Endothelial cell (in vitro differentiated cells): ENCODE measurements at regions not wholly inside any gene's neighbourhood (a gene's known extent, or its start where the extent isn't known, plus 50 kb on each side); places are given as distances from the start of the nearest gene placed in this dataset.

Experiments
- DNase-seq: peaks from one replicate; pipeline ENCODE4 v3.0.0; 2021; ENCODE audit warnings: low spot score
- H3K27ac Mint-ChIP-seq: one replicate; pipeline ENCODE4 v1.8.0; 2021; ENCODE audit warnings: mixed read lengths, inconsistent platforms; ENCODE audit not compliant: unreplicated experiment
- H3K27me3 Mint-ChIP-seq: one replicate; pipeline ENCODE4 v1.8.0; 2021; ENCODE audit warnings: mild to moderate bottlenecking, moderate library complexity, mixed read lengths, inconsistent platforms; ENCODE audit not compliant: unreplicated experiment
- H3K36me3 Mint-ChIP-seq: one replicate; pipeline ENCODE4 v1.8.0; 2021; ENCODE audit warnings: mild to moderate bottlenecking, low read depth, mixed read lengths, inconsistent platforms; ENCODE audit not compliant: unreplicated experiment
- H3K4me1 Mint-ChIP-seq: one replicate; pipeline ENCODE4 v1.8.0; 2021; ENCODE audit warnings: mild to moderate bottlenecking, mixed read lengths, inconsistent platforms; ENCODE audit not compliant: unreplicated experiment
- H3K4me3 Mint-ChIP-seq: one replicate; pipeline ENCODE4 v1.8.0; 2021; ENCODE audit warnings: mild to moderate bottlenecking, mixed read lengths, inconsistent platforms; ENCODE audit not compliant: unreplicated experiment
- H3K9me3 Mint-ChIP-seq: one replicate; pipeline ENCODE4 v1.8.0; 2021; ENCODE audit warnings: mixed read lengths, inconsistent platforms; ENCODE audit not compliant: unreplicated experiment
- TF ChIP-seq, protein P1 (sequence below): fragments of 200-600 bp; sonication (generic); IDR thresholded peaks from one replicate; pipeline ENCODE4 v1.5.0; 2021; ENCODE audit warnings: antibody characterized with exemption; ENCODE audit not compliant: unreplicated experiment

DNA sequence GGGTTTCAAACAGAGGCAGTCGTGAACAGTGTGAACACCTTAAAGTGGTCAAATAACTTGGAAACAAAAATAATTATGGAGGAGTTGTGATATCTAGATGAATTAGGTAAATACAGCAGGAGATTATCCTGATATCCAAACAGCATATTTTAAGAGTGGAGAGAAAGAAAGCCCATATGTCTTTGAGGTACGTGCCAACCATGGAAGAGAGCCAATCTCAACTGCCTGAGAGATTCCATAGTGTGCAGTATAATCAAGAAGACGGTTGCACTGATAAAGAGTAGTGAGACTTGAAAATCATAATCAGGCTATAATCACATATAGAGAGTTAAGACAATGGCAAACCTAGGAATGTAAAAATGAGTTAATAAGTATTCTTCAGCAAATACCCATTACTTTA lies 472.8 kb upstream of the SLITRK5 start:
- no peak for DNase-seq
- Mint-ChIP-seq H3K36me3 (no peaks in the 10 kb centered on the region), H3K27ac (no peak overlapping the region), H3K27me3 (no peaks in the 10 kb centered on the region), H3K4me3 (no peak overlapping the region), H3K4me1 (no peaks in the 10 kb centered on the region), H3K9me3 (no peaks in the 10 kb centered on the region)
- TF ChIP-seq, protein P1, sequence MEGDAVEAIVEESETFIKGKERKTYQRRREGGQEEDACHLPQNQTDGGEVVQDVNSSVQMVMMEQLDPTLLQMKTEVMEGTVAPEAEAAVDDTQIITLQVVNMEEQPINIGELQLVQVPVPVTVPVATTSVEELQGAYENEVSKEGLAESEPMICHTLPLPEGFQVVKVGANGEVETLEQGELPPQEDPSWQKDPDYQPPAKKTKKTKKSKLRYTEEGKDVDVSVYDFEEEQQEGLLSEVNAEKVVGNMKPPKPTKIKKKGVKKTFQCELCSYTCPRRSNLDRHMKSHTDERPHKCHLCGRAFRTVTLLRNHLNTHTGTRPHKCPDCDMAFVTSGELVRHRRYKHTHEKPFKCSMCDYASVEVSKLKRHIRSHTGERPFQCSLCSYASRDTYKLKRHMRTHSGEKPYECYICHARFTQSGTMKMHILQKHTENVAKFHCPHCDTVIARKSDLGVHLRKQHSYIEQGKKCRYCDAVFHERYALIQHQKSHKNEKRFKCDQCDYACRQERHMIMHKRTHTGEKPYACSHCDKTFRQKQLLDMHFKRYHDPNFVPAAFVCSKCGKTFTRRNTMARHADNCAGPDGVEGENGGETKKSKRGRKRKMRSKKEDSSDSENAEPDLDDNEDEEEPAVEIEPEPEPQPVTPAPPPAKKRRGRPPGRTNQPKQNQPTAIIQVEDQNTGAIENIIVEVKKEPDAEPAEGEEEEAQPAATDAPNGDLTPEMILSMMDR = no peak

DNA sequence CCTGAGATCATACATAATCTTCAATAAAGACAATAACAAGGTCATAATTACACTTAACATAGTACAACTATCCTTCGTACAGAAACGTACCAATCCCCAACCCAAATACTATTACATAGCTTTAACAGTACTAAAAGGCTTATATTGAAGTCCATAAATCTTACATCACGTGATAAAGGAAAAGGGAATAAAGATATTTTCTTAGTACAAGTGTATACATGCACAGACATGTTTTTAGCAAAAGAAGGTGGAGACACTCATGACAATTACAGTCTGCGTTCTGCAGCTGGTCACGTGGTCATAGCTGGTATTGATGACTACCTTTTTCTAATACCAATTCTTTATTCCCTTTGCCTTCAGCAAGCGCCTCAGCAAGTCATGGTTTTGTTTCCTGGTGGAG lies 464.5 kb upstream of the SLITRK5 start:
- H3K27me3 Mint-ChIP-seq = no peaks in the 10 kb centered on the region
- no peak overlapping the region for H3K27ac Mint-ChIP-seq
- no peaks in the 10 kb centered on the region for H3K4me1 Mint-ChIP-seq
- DNase-seq = no peak
- TF ChIP-seq, protein P1 = no peak
- no peaks in the 10 kb centered on the region for H3K9me3 Mint-ChIP-seq
- no peaks in the 10 kb centered on the region for H3K36me3 Mint-ChIP-seq
- H3K4me3 Mint-ChIP-seq = no peak overlapping the region

DNA sequence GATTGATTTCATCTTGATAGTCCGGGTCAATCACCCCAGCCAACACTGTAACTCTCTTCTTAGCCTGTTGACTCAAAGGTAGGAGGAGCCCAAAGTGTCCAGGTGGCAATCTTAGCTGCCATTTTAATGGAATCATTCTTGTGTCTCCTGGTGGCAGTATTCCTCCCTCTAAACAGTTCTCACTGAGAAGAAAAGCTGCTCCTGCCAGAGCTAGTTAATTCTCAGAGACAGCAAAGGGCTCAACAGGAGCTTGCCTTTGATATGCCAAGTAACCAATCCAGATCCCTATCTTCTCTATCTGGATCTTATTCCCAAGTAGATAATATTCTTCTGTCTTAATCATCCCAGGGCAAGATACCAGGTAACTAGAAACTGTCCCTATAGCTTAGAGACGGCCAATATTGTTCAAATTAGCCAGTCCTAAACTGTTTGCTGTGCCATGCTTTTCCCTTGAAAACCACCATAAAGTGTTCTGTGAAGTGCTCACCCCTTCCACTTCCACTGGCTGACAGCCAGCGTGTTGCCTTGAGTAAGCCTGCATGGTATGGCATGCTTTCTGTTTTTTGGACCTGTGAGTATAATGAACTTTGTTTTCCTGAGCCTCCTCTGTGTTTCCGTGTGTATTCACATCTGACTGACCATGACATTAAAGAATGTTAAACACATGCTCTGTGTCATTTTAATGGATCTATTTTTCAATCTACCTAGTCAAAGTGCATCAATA lies 463.7 kb upstream of the SLITRK5 start:
- Mint-ChIP-seq H3K4me1 (no peaks in the 10 kb centered on the region), H3K4me3 (no peak overlapping the region), H3K9me3 (no peaks in the 10 kb centered on the region), H3K27me3 (no peaks in the 10 kb centered on the region), H3K36me3 (no peaks in the 10 kb centered on the region), H3K27ac (no peak overlapping the region)
- no peak for DNase-seq
- TF ChIP-seq, protein P1 = no peak

DNA sequence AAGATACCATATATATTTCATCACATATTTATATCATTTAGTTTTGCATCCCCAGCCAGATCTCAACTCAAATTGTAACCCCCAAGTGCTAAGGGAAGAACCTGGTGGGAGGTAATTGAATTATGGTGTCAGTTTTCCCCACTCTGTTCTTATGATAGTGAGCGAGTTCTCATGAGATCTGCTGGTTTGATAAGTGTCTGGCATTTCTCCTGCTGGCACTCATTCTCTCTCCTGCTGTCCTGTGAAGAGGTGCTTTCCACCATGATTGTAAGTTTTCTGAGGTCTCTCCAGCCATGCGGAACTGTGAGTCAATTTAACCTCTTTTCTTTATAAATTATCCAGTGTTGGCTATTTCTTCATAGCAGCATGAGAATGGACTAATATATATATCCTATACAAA lies 462.5 kb upstream of the SLITRK5 start:
- no peaks in the 10 kb centered on the region for H3K27me3 Mint-ChIP-seq
- TF ChIP-seq, protein P1 = no peak
- no peak overlapping the region for H3K4me3 Mint-ChIP-seq
- no peaks in the 10 kb centered on the region for H3K9me3 Mint-ChIP-seq
- no peaks in the 10 kb centered on the region for H3K36me3 Mint-ChIP-seq
- H3K27ac Mint-ChIP-seq = no peak overlapping the region
- no peaks in the 10 kb centered on the region for H3K4me1 Mint-ChIP-seq
- DNase-seq = no peak

DNA sequence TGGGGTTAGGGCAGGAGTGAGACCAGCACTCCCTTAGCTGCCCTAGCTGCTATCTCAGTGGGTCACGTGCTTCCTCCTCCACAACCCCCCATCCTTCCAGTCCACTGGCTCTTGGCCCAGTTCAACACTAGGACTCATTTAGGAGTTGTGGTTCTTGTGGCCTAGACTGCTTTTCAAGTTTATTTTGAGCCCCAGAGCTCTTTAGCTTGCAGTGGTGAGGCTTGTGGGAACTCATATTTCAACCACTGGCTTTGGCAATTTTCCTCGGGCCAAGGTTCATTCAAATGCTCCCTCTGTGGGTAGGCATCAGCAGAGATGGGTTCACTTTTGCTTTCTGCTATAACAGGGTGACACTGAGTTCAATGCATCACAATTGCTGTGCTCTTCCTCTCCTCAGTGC lies 436.2 kb upstream of the SLITRK5 start:
- H3K27ac Mint-ChIP-seq = no peak overlapping the region
- TF ChIP-seq, protein P1 = no peak
- no peaks in the 10 kb centered on the region for H3K36me3 Mint-ChIP-seq
- H3K4me3 Mint-ChIP-seq = no peak overlapping the region
- no peaks in the 10 kb centered on the region for H3K4me1 Mint-ChIP-seq
- DNase-seq = no peak
- no peaks in the 10 kb centered on the region for H3K27me3 Mint-ChIP-seq
- H3K9me3 Mint-ChIP-seq = peaks cover 3% of the 10 kb centered on the region
